C4-2B (cell line): ENCODE measurements at regions not wholly inside any gene's neighbourhood (a gene's known extent, or its start where the extent isn't known, plus 50 kb on each side); places are given as distances from the start of the nearest gene placed in this dataset.
"Not testable (repeated sequence)": the region's sequence is repeated elsewhere in the genome, so short reads cannot be mapped to it uniquely, and the experiment has no call there.

Source experiments
- H3K27ac ChIP-seq: fragments of 450-650 bp; 2 replicates; pipeline ENCODE4 v1.5.1; 2017
- ZFX ChIP-seq: fragments of 450-650 bp; IDR thresholded peaks from 2 replicates; pipeline ENCODE4 v1.6.1; 2017
- TF ChIP-seq, protein P1 (sequence below): fragments of 450-650 bp; conservative IDR thresholded peaks from 2 replicates; pipeline ENCODE4 v1.5.1; 2017; ENCODE audit warnings: mild to moderate bottlenecking

GRCh38 chr10:108049668-108050067 lies 885.2 kb upstream of the SORCS1 start:
- TF ChIP-seq, protein P1, sequence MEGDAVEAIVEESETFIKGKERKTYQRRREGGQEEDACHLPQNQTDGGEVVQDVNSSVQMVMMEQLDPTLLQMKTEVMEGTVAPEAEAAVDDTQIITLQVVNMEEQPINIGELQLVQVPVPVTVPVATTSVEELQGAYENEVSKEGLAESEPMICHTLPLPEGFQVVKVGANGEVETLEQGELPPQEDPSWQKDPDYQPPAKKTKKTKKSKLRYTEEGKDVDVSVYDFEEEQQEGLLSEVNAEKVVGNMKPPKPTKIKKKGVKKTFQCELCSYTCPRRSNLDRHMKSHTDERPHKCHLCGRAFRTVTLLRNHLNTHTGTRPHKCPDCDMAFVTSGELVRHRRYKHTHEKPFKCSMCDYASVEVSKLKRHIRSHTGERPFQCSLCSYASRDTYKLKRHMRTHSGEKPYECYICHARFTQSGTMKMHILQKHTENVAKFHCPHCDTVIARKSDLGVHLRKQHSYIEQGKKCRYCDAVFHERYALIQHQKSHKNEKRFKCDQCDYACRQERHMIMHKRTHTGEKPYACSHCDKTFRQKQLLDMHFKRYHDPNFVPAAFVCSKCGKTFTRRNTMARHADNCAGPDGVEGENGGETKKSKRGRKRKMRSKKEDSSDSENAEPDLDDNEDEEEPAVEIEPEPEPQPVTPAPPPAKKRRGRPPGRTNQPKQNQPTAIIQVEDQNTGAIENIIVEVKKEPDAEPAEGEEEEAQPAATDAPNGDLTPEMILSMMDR: no peak
- TF ChIP-seq ZFX: no peak

GRCh38 chr10:108048898-108049297 lies 884.4 kb upstream of the SORCS1 start:
- no peak for TF ChIP-seq ZFX
- H3K27ac ChIP-seq: no peak overlapping the region

More at GRCh38 chr10:108049668-108050067, 885.2 kb upstream of the SORCS1 start:
- no peak overlapping the region for H3K27ac ChIP-seq

DNA sequence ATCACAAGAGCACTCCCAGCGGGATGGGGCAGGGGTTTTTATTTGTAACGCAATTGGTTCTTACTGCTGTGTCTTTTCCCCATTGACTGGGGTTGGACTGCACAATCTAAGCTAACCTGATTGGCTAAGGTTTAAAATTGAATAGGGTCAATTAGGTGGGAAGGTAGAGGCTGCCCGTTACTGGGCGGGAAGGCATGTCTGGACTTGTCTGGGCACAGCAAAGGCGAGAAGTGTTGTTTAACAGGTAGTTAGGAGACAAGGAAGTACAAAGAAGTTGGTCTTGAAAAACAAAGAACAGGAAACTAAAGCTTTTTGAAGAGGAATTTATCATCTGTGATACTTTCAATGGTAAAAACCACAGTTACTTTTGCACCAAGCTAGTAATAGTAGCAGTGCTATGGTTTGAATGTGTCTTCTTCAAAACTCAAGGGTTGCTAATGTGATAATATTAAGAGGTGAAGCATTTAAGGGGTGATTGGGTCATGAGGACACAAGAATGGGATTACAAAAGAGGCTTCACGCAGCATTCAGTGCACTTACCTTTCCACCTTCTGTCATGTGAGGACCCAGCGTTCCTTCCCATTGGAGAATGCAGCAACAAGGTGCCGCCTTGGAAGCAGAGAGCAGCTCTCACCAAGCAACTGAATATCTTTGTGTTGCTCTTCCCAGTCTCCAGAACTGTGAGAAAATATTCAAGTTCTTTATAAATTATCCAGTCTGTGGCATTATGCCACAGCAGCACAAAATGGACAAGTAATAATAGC lies 875.5 kb upstream of the SORCS1 start:
- no peak overlapping the region for H3K27ac ChIP-seq

DNA sequence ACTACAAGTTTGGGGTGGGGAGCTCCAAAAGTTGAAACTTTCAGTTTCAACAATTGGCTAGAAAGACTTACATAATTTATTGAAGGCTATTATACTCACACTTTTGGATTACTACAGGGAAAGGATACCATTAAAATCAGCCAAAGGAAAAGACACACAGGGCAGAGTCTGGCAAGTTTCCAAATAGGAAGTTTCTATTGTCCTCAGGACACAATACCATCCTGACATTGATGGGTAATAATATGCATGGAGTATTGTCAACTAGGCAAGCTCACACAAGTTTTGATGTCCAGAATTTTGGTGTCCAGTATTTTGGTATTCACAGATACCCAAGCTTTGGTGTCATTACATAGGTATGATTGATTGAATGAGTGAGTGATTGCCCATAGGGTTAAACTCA lies 872.6 kb upstream of the SORCS1 start:
- H3K27ac ChIP-seq: no peak overlapping the region
- TF ChIP-seq, protein P1: no peak
- no peak for TF ChIP-seq ZFX

More for the DNA sequence above, 875.5 kb upstream of the SORCS1 start:
- TF ChIP-seq ZFX: no peak
- TF ChIP-seq, protein P1: no peak

DNA sequence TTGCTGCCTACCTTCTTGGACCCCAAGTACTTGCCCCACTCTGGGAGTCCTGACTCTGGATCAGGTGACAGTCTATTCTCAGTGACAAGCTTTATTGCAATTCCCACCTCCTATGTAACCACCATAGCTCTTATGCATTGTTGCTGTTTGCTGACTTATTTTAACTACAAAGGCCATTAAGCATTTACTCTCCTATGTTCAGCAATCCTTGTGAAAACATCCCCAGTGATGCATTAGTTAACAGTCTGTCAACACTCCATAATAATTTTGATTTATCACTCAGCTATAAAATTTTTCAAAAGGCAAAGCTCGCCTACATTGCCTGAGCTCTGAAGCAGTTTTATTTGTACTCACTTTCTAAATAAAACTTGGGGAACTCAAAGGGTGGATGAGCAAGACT lies 871.8 kb upstream of the SORCS1 start:
- no peak overlapping the region for H3K27ac ChIP-seq

GRCh38 chr10:108034829-108035228 lies 870.3 kb upstream of the SORCS1 start:
- TF ChIP-seq, protein P1: no peak
- no peak for TF ChIP-seq ZFX
- H3K27ac ChIP-seq: no peak overlapping the region

More for the DNA sequence above, 871.8 kb upstream of the SORCS1 start:
- TF ChIP-seq, protein P1: no peak
- no peak for TF ChIP-seq ZFX

DNA sequence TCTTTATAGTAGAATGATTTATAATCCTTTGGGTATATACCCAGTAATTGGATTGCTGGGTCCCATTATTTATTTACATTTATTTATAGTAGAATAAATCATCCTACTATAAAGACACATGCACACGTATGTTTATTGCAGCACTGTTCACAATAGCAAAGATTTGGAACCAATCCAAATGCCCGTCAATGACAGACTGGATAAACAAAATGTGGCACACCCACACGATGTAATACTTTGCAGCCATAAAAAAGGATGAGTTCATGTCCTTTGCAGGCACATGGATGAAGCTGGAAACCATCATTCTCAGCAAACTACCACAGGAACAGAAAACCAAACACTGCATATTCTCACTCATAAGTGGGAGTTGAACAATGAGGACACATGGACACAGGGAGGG lies 869.0 kb upstream of the SORCS1 start:
- not testable (repeated sequence) for H3K27ac ChIP-seq

DNA sequence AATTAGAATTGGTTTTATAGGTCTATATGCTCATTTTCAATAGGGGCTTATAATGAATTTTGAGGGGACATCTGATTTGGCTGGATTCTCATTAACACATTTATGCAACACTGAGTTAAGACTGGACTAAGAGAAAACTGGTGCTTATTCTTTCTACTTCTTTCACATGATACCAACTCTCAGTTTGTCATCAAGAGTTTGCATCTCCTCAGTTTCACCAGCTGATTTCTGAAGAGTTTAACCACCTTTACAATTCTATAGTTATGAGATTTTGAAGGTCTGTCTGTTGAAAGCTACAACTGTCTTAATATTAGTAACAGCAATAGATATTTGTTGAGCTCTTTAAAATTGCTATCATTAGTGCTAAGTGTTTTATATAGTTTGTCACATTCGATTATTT lies 867.0 kb upstream of the SORCS1 start:
- no peak overlapping the region for H3K27ac ChIP-seq
- TF ChIP-seq ZFX: no peak
- TF ChIP-seq, protein P1: no peak
